Activated CD4-positive, alpha-beta T cell treated with anti-CD3 and anti-CD28 coated beads for 36 hours (primary cell): ENCODE measurements at regions not wholly inside any gene's neighbourhood (a gene's known extent, or its start where the extent isn't known, plus 50 kb on each side); places are given as distances from the start of the nearest gene placed in this dataset.
"Not testable (repeated sequence)": the region's sequence is repeated elsewhere in the genome, so short reads cannot be mapped to it uniquely, and the experiment has no call there.

Experiments used
- ATAC-seq: fragments of 200-7000 bp; cut with Tn5 transposase; one replicate; pipeline ENCODE4 v1.10.0; 2021; ENCODE audit warnings: mild to moderate bottlenecking, moderate library complexity
- CTCF ChIA-PET: fragments of 350-600 bp; sonication (Branson Sonifier 250); formaldehyde crosslinking; loops from one replicate; lab custom pipeline; 2021; ENCODE audit warnings: antibody characterized with exemption; lab: Charles Lee
- POLR2A ChIA-PET: fragments of 350-600 bp; sonication (Branson Sonifier 250); formaldehyde crosslinking; loops from one replicate; lab custom pipeline; 2021; ENCODE audit warnings: antibody characterized with exemption, inconsistent platforms; lab: Charles Lee
- DNase-seq: peaks from one replicate; pipeline ENCODE4 v3.0.0-alpha.2; 2020
- H3K27ac Mint-ChIP-seq: one replicate; pipeline ENCODE4 v1.8.0; 2021; ENCODE audit warnings: mixed read lengths
- H3K27me3 Mint-ChIP-seq: one replicate; pipeline ENCODE4 v1.8.0; 2021; ENCODE audit warnings: mixed read lengths
- H3K36me3 Mint-ChIP-seq: one replicate; pipeline ENCODE4 v1.8.0; 2021; ENCODE audit warnings: low read depth, mixed read lengths
- H3K4me1 Mint-ChIP-seq: one replicate; pipeline ENCODE4 v1.8.0; 2021; ENCODE audit warnings: mixed read lengths
- H3K4me3 Mint-ChIP-seq: one replicate; pipeline ENCODE4 v1.8.0; 2021; ENCODE audit warnings: mild to moderate bottlenecking, moderate library complexity, mixed read lengths
- H3K9me3 Mint-ChIP-seq: one replicate; pipeline ENCODE4 v1.8.0; 2021; ENCODE audit warnings: low read depth, mixed read lengths
- intact Hi-C, 2 experiments: fragments of 100-400 bp; cut with DNase I in 1 of 2; cut with micrococcal nuclease in 1 of 2; formaldehyde crosslinking; loops; one replicate each; pipeline versions ENCODE4 v1.14.2 to v1.15.1; 2022 to 2024; cut with DNase I, micrococcal nuclease

DNA sequence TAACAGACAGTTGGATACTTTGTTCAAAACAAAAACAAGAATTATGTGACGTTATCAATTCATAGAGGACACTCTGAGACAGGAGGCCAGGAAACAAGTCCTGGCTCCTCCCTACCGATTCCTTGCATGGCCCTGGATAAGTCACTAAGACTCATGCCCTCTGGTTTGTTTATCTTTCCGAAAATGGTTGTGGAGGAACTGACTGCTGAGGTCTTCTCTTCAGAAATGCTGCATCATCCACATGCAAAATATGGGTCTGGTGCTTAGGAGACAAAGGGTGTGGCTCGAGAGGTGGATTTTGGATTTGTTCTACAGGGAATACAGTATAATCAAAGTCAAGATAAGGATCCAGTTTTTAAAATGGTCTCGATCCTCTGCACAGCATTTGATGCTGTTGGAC is 130.9 kb downstream of the RELL1 start:
- ATAC-seq (no peak), DNase-seq (no peak)
- Mint-ChIP-seq H3K36me3 (no peaks in the 10 kb centered on the region), H3K4me3 (no peak overlapping the region), H3K4me1 (no peaks in the 10 kb centered on the region), H3K9me3 (no peaks in the 10 kb centered on the region), H3K27me3 (no peaks in the 10 kb centered on the region), H3K27ac (no peak overlapping the region)
- intact Hi-C loops, result no loop called here
- ChIA-PET CTCF (interaction anchor here (0.6 kb wide), 2 partner anchors 102 to 1275 kb away, joined by 3 read pairs; a partner anchor contains a TSS), POLR2A (no interaction called here)

- H3K4me1 Mint-ChIP-seq, ATAC-seq, H3K27me3 Mint-ChIP-seq, H3K9me3 Mint-ChIP-seq, H3K36me3 Mint-ChIP-seq, H3K27ac Mint-ChIP-seq, POLR2A ChIA-PET, H3K4me3 Mint-ChIP-seq, DNase-seq, intact Hi-C loops: not testable (repeated sequence)
- CTCF ChIA-PET, result interaction anchor here (1.3 kb wide), 1 partner anchor 17 kb away, joined by 3 read pairs; no protein-coding TSS in a partner anchor
Observed at GRCh38 chr4:37549866-37550265, 136.3 kb downstream of the RELL1 start.

- POLR2A ChIA-PET, result no interaction called here
- CTCF ChIA-PET, result interaction anchor here (1.2 kb wide), 1 partner anchor 54 kb away, joined by 4 read pairs; no protein-coding TSS in a partner anchor
Observed at GRCh38 chr4:37549041-37549440, 137.1 kb downstream of the RELL1 start.

GRCh38 chr4:37546586-37546985 is 139.6 kb downstream of the RELL1 start:
- Mint-ChIP-seq H3K4me1 (no peaks in the 10 kb centered on the region), H3K27me3 (peaks cover 3% of the 10 kb centered on the region), H3K4me3 (no peak overlapping the region), H3K27ac (no peak overlapping the region), H3K36me3 (no peaks in the 10 kb centered on the region), H3K9me3 (peaks cover 3% of the 10 kb centered on the region)
- DNase-seq, result no peak
- intact Hi-C loops, result no loop called here
- ChIA-PET POLR2A (no interaction called here), CTCF (no interaction called here)
- no peak for ATAC-seq

More at GRCh38 chr4:37549041-37549440, 137.1 kb downstream of the RELL1 start:
- Mint-ChIP-seq H3K4me1 (no peaks in the 10 kb centered on the region), H3K4me3 (no peak overlapping the region), H3K9me3 (peaks cover 3% of the 10 kb centered on the region), H3K27ac (no peak overlapping the region), H3K27me3 (peaks cover 3% of the 10 kb centered on the region), H3K36me3 (no peaks in the 10 kb centered on the region)
- ATAC-seq (no peak), DNase-seq (no peak)
- intact Hi-C loops, result no loop called here

GRCh38 chr4:37542706-37543105 is 143.5 kb downstream of the RELL1 start:
- POLR2A ChIA-PET, result no interaction called here
- Mint-ChIP-seq H3K27ac (no peak overlapping the region), H3K4me3 (no peak overlapping the region), H3K27me3 (peaks cover 3% of the 10 kb centered on the region), H3K36me3 (no peaks in the 10 kb centered on the region), H3K4me1 (no peaks in the 10 kb centered on the region), H3K9me3 (peaks cover 3% of the 10 kb centered on the region)
- intact Hi-C loops, result no loop called here
- CTCF ChIA-PET, result interaction anchor here (1.1 to 1.2 kb wide), 2 partner anchors 25 to 261 kb away, joined by 3 read pairs; no protein-coding TSS in a partner anchor
- DNase-seq, result no peak
- ATAC-seq, result no peak

GRCh38 chr4:37541956-37542355 is 144.2 kb downstream of the RELL1 start:
- no peak for ATAC-seq
- DNase-seq, result no peak
- H3K36me3 Mint-ChIP-seq, result no peaks in the 10 kb centered on the region
- no peak overlapping the region for H3K4me3 Mint-ChIP-seq
- peaks cover 2% of the 10 kb centered on the region for H3K9me3 Mint-ChIP-seq
- no peak overlapping the region for H3K27ac Mint-ChIP-seq
- CTCF ChIA-PET, result interaction anchor here (0.7 to 1.2 kb wide), 2 partner anchors 25 to 89 kb away, joined by 3 to 4 read pairs; no protein-coding TSS in a partner anchor
- intact Hi-C loops, result no loop called here
- H3K4me1 Mint-ChIP-seq, result no peaks in the 10 kb centered on the region
- peaks cover 2% of the 10 kb centered on the region for H3K27me3 Mint-ChIP-seq
- POLR2A ChIA-PET, result no interaction called here

DNA sequence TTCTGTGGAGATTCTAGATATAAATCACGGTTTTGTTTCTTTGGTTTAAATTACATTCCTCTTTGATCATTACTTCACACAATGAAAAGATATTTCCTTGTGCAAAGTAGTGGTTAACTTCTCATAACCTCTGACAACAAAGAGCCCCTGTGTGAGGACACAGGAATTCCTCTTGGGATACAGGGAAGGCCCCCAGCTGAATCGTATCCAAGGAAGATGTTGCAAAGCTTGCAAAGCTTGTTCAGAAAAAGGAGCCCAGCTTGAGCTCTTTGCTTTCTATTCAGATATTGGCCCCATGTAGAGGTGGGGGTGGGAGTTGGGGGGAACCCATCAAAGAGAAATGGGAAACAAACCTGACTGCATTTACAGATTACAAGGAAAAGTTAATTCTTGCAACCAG is 145.7 kb downstream of the RELL1 start:
- Mint-ChIP-seq H3K27me3 (peaks cover under 1% of the 10 kb centered on the region), H3K27ac (no peak overlapping the region), H3K36me3 (no peaks in the 10 kb centered on the region), H3K4me3 (no peak overlapping the region), H3K9me3 (peaks cover under 1% of the 10 kb centered on the region), H3K4me1 (no peaks in the 10 kb centered on the region)
- ATAC-seq (no peak), DNase-seq (no peak)
- intact Hi-C loops, result no loop called here
- ChIA-PET POLR2A (no interaction called here), CTCF (no interaction called here)

GRCh38 chr4:37538931-37539330 is 147.2 kb downstream of the RELL1 start:
- no peaks in the 10 kb centered on the region for H3K9me3 Mint-ChIP-seq
- ATAC-seq (no peak), DNase-seq (no peak)
- ChIA-PET POLR2A (no interaction called here), CTCF (interaction anchor here (0.6 kb wide), 1 partner anchor 235 kb away, joined by 3 read pairs; no protein-coding TSS in a partner anchor)
- H3K27me3 Mint-ChIP-seq, result no peaks in the 10 kb centered on the region
- intact Hi-C loops, result no loop called here
- no peaks in the 10 kb centered on the region for H3K4me1 Mint-ChIP-seq
- H3K27ac Mint-ChIP-seq, result no peak overlapping the region
- H3K4me3 Mint-ChIP-seq, result no peak overlapping the region
- no peaks in the 10 kb centered on the region for H3K36me3 Mint-ChIP-seq

DNA sequence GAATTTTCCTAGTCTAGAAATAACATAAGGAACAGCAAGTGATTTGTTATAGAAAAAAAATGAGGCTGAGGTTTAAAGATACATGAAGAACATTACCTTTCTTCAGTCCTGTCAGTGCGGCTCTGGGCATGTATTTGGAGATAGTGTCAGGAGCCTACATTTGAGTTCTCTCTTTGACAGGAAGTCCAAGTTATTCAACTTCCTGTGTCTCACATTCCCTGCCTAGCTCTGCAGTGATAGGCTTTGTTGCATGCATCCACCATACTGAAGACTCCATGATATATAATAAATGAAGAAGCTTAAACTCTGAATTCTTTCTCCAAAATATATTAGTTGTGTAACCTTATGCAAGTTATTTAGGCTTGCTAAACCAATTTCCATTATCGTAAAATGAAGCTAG is 148.7 kb downstream of the RELL1 start:
- no peak for ATAC-seq
- POLR2A ChIA-PET, result no interaction called here
- H3K36me3 Mint-ChIP-seq, result no peaks in the 10 kb centered on the region

GRCh38 chr4:37535872-37536271 is 150.3 kb downstream of the RELL1 start:
- DNase-seq (no peak), ATAC-seq (no peak)
- no peak overlapping the region for H3K27ac Mint-ChIP-seq
- no peaks in the 10 kb centered on the region for H3K9me3 Mint-ChIP-seq
- CTCF ChIA-PET, result no interaction called here
- H3K4me1 Mint-ChIP-seq, result no peaks in the 10 kb centered on the region
- POLR2A ChIA-PET, result no interaction called here
- H3K27me3 Mint-ChIP-seq, result peaks cover 3% of the 10 kb centered on the region
- intact Hi-C loops, result no loop called here
- H3K4me3 Mint-ChIP-seq, result no peak overlapping the region
- H3K36me3 Mint-ChIP-seq, result no peaks in the 10 kb centered on the region

More for the DNA sequence above, 148.7 kb downstream of the RELL1 start:
- CTCF ChIA-PET, result no interaction called here
- intact Hi-C loops, result no loop called here
- no peak for DNase-seq
- H3K4me1 Mint-ChIP-seq, result no peaks in the 10 kb centered on the region
- H3K27ac Mint-ChIP-seq, result no peak overlapping the region
- no peak overlapping the region for H3K4me3 Mint-ChIP-seq
- no peaks in the 10 kb centered on the region for H3K27me3 Mint-ChIP-seq
- no peaks in the 10 kb centered on the region for H3K9me3 Mint-ChIP-seq

GRCh38 chr4:37533286-37534033 is 152.7 kb downstream of the RELL1 start:
- ATAC-seq (no peak), DNase-seq (no peak)
- Mint-ChIP-seq H3K27ac (no peak overlapping the region), H3K4me1 (no peaks in the 10 kb centered on the region), H3K36me3 (no peaks in the 10 kb centered on the region), H3K9me3 (no peaks in the 10 kb centered on the region), H3K4me3 (no peak overlapping the region), H3K27me3 (peaks cover 3% of the 10 kb centered on the region)
- POLR2A ChIA-PET, result no interaction called here
- intact Hi-C loops, result no loop called here
- CTCF ChIA-PET, result interaction anchor here (0.5 to 1.2 kb wide), 3 partner anchors 69 to 494 kb away, joined by 3 to 5 read pairs (median 3); a partner anchor contains a TSS

DNA sequence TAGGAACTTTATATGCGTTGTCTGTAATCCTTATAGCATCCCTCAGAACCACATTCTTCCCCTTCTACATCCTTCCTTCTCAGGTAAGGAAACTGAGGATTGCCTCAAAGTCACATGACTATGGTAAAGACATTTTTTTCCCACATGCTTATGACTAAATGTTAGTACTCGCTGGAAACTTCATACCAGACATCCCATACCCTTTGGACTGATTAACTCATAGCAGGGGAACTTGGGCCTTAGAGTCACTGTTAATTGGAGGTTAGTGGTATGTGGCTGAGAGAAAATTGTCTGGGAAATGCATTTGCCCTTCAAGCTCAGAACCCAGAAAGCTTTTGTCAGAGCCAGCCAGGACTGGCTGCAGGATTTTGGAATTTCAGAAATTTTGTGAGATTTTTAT is 155.0 kb downstream of the RELL1 start:
- H3K27ac Mint-ChIP-seq, result no peak overlapping the region
- no peaks in the 10 kb centered on the region for H3K4me1 Mint-ChIP-seq
- ChIA-PET POLR2A (no interaction called here), CTCF (no interaction called here)
- ATAC-seq (no peak), DNase-seq (no peak)
- H3K36me3 Mint-ChIP-seq, result no peaks in the 10 kb centered on the region
- peaks cover 3% of the 10 kb centered on the region for H3K27me3 Mint-ChIP-seq
- intact Hi-C loops, result no loop called here
- H3K9me3 Mint-ChIP-seq, result no peaks in the 10 kb centered on the region
- H3K4me3 Mint-ChIP-seq, result no peak overlapping the region
